Hippocampal formation (tissue), 2 donors: ENCODE measurements at regions not wholly inside any gene's neighbourhood (a gene's known extent, or its start where the extent isn't known, plus 50 kb on each side); places are given as distances from the start of the nearest gene placed in this dataset.
"Not testable (repeated sequence)": the region's sequence is repeated elsewhere in the genome, so short reads cannot be mapped to it uniquely, and the experiment has no call there.

Experiments used
- DNase-seq, 2 donors: peaks; one replicate each; lab custom pipeline; 2025; lab: John Stamatoyannopoulos, UW

DNA sequence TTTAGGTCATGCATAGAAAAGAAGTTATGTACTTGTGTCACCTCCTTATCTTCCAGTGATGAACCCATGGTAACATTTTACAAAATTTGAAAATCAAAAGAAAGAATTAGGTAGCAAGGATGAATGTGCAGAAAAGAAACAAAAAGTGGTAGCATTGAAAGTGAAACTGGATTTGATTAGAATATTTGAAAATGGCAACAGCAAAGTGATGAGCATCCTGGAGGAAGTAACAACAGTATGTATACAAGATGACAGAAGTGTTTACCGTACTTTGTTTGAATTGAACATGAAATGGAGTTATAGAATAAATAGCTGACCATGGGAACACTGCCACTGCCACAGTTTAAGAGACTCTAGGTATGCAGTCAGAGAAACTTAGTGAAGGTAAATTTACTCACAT is 1313.1 kb downstream of the CDH11 start:
- DNase-seq: no peak

- DNase-seq: no peak
Observed at GRCh38 chr16:63806794-63807506, 1314.9 kb downstream of the CDH11 start.

- no peak for DNase-seq
Observed at GRCh38 chr16:63804126-63804525, 1317.7 kb downstream of the CDH11 start.

- no peak for DNase-seq
Observed at GRCh38 chr16:63789603-63790002, 1332.3 kb downstream of the CDH11 start.

GRCh38 chr16:63787014-63787413 is 1334.8 kb downstream of the CDH11 start:
- DNase-seq: no peak

DNA sequence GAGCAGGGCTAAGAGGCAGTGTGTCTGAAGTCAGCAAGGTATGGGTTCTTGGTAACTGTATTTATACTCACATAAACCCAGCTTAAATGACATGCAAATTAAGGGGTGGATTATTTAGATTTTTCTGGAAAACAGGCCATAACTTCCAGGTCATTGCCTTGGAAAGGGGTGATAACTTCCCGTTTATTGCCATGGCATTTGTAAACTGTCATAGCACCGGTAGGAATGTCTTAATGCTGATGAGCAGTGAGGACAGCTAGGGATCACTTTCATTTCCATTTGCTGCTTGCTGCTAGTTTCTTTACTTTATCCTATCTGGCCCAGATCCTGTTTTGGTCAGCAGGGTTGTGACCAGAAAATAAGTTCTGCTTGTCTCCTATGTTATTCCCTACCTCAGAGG is 1336.7 kb downstream of the CDH11 start:
- no peak for DNase-seq

DNA sequence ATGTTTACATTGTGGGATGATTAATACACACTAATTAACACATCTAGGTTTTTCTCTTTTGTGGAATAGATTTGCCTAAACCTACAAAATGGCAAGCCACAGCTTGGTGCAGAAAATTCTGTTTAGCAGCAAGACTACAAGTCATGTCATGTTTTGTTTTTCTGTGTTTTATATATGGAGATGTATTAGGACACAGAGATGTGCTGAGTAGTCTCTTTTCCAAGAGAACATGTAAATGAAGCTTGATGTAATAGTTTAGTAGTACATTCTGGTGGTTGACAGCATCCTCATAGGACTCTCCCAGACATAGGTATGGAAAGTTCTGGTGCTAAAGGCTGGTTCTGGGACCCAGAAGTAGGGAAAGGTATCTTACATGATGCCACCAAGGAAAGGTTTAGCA is 1345.4 kb downstream of the CDH11 start:
- DNase-seq: no peak

- no peak for DNase-seq
Observed at GRCh38 chr16:63776034-63776433, 1345.8 kb downstream of the CDH11 start.

GRCh38 chr16:63774302-63774701 is 1347.6 kb downstream of the CDH11 start:
- DNase-seq: no peak

DNA sequence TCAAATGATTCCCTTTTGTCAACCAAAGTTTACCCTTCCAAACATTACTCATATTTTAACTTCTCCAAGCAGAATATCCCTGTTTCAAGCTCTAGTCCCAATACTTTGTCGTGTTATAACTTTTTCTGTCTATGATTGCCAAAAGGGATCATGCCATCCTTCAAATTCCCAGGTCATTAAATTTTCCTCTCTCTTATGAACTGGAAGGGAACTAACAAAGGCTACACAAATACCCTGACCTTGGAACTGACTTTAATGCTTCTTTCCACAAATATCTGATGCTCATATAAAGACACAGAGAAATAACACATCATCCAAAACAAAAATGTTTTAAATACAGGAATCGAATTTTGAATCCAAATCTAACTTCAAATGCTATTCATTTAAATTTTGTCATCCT is 1352.7 kb downstream of the CDH11 start:
- no peak for DNase-seq

DNA sequence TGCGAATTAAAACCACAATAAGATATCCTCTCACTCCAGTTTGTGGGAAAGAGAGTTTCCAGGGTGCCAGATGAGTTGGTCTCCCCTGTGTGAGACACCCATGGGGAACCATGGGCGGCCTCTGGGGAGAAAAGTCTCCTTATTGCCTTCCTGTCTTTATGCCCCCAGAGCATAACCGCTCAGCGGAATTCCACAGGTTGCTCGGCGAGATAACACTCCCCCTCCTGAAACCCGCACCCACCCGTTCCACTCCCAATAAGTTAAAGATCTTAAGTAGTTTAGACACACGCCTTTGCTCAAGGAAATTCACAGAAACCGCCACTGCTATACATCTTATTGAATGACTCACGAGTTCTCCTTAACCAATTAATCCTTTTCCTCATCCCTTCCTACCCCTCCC is 1361.6 kb downstream of the CDH11 start:
- DNase-seq: not testable (repeated sequence)

- no peak for DNase-seq
Observed at GRCh38 chr16:63752347-63752746, 1369.5 kb downstream of the CDH11 start.

DNA sequence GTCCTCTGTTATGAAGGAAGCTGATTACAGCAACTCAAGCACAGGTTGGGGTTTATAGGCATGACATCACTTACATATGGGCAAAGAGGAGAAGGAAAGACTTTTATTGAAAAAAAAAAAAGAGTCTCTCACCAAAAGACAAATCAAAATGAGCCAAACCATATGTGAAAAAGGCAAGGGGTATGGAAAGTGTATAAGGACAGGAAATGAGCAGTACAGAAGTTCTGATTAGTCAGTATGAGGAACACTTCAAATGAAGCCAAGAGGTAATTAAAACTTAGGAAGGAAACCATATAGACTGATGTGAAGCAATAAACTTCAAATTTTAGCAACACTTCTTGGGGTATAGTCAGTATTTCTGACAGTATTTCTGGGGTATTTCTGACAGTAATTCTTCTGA is 1372.6 kb downstream of the CDH11 start:
- DNase-seq: no peak

DNA sequence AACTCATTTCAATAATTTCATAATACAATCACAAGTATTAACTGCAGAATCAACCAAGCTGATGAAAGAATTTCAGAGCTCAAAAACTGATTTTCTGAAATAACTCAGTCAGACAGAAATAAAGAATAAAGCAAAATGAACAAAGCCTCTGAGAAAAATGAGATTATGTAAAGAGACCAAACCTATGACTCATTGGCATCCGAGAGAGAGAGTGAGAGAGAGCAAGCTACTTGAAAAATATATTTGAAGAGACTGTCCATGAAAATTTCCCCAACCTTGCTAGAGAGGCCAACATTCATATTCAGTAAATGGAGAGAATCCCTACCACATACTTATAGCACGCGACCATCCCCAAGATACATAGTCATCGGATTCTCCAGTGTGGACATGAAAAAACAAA is 1376.4 kb downstream of the CDH11 start:
- DNase-seq: no peak

GRCh38 chr16:63744077-63744874 is 1377.6 kb downstream of the CDH11 start:
- no peak for DNase-seq

GRCh38 chr16:63742150-63742549 is 1379.7 kb downstream of the CDH11 start:
- no peak for DNase-seq

GRCh38 chr16:63737633-63738032 is 1384.2 kb downstream of the CDH11 start:
- DNase-seq: no peak

GRCh38 chr16:63735456-63735855 is 1386.4 kb downstream of the CDH11 start:
- no peak for DNase-seq

DNA sequence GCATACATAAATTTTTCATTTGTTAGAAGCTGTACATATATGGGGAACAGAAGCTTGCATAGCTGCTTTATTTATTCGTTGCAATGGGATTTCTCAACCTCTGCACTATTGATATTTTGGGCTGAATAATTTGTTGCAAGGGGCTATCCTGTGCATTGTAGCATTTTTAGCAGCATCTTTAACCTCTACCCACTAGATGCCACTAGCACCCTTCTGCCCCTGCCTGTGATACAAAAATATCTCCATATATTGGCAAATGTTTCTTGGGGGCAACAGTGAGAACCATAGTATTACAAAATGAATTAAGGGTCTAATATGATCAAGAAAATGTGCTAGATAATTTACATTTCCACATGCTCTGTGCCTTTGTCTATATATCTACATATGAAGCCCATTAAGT is 1401.0 kb downstream of the CDH11 start:
- DNase-seq: no peak

- DNase-seq: no peak
Observed at GRCh38 chr16:63719926-63720325, 1401.9 kb downstream of the CDH11 start.

- DNase-seq: no peak
Observed at GRCh38 chr16:63717806-63718205, 1404.1 kb downstream of the CDH11 start.

GRCh38 chr16:63714876-63715275 is 1407.0 kb downstream of the CDH11 start:
- no peak for DNase-seq

- DNase-seq: no peak
Observed at GRCh38 chr16:63712725-63713124, 1409.1 kb downstream of the CDH11 start.

- no peak for DNase-seq
Observed at GRCh38 chr16:63703612-63704011, 1418.3 kb downstream of the CDH11 start.
